A549 (cell line): ENCODE measurements at regions not wholly inside any gene's neighbourhood (a gene's known extent, or its start where the extent isn't known, plus 50 kb on each side); places are given as distances from the start of the nearest gene placed in this dataset.

Experiments
- ATAC-seq, 2 experiments: fragments of 200-7000 bp in 1 of 2; fragments of >200 bp in 1 of 2; cut with Nextera tagmentation in 1 of 2; cut with Tn5 transposase in 1 of 2; 3 replicates each; pipeline versions ENCODE4 v1.8.0 to v1.9.1; 2018 to 2020; ENCODE audit warnings: mild to moderate bottlenecking in 1 of 2, moderate library complexity in 1 of 2
- CTCF ChIA-PET: fragments of 300-600 bp; sonication (Branson Sonifier 250); formaldehyde crosslinking; extraction: SDS; loops from one replicate; lab custom pipeline; 2021; ENCODE audit warnings: antibody characterized with exemption, inconsistent platforms; lab: Yijun Ruan, JAX
- POLR2A ChIA-PET: fragments of 350-600 bp; formaldehyde crosslinking; extraction: SDS; loops from one replicate; lab custom pipeline; 2021; ENCODE audit warnings: antibody characterized with exemption, inconsistent platforms; lab: Yijun Ruan, JAX
- DNase-seq, 2 experiments: peaks; one replicate each; pipeline versions ENCODE4 v3.0.0 to v3.0.0-alpha.2; 2011 to 2016; ENCODE audit warnings: low read depth in 1 of 2, low spot score in 1 of 2
- FAIRE-seq: peaks from 2 replicates; lab custom pipeline; 2011; peaks lifted over from hg19 to GRCh38; lab: Jason Lieb, UNC
- H3K27ac ChIP-seq, 2 experiments: fragments of >200 bp; sonication (Bioruptor Twin); formaldehyde crosslinking; 3 replicates each; pipeline ENCODE4 v1.5.1; 2016 to 2017
- H3K4me1 ChIP-seq: fragments of >200 bp; sonication (Bioruptor Twin); formaldehyde crosslinking; 3 replicates; pipeline ENCODE4 v1.6.1; 2016
- H3K4me2 ChIP-seq: fragments of >200 bp; sonication (Bioruptor Twin); formaldehyde crosslinking; 3 replicates; pipeline ENCODE4 v1.6.1; 2016
- H3K4me3 ChIP-seq: fragments of >200 bp; sonication (Bioruptor Twin); formaldehyde crosslinking; 3 replicates; pipeline ENCODE4 v1.5.1; 2016
- H3K9me3 ChIP-seq: fragments of >200 bp; sonication (Bioruptor Twin); formaldehyde crosslinking; 3 replicates; pipeline ENCODE4 v1.6.1; 2016
- BHLHE40 ChIP-seq: IDR thresholded peaks from 2 replicates; pipeline ENCODE4 v1.6.1; 2012; ENCODE audit warnings: low read depth, low read length, inconsistent platforms
- CBX2 ChIP-seq: fragments of 200-600 bp; sonication (generic); IDR thresholded peaks from 2 replicates; pipeline ENCODE4 v1.6.1; 2016; ENCODE audit warnings: low read depth, mild to moderate bottlenecking, borderline replicate concordance
- CHD2 ChIP-seq: fragments of 150-350 bp; IDR thresholded peaks from 2 replicates; pipeline ENCODE4 v1.6.1; 2014; ENCODE audit warnings: low read length; ENCODE audit not compliant: partially characterized antibody
- CTCF ChIP-seq: fragments of >200 bp; sonication (Bioruptor Twin); formaldehyde crosslinking; IDR thresholded peaks from 3 replicates; pipeline ENCODE4 v1.5.1; 2016
- EHF ChIP-seq: fragments of 250-450 bp; sonication (Bioruptor Pico); IDR thresholded peaks from 2 replicates; pipeline ENCODE4 v1.5.0; 2020; ENCODE audit warnings: mild to moderate bottlenecking
- ELK1 ChIP-seq: fragments of 150-350 bp; IDR thresholded peaks from 2 replicates; pipeline ENCODE4 v1.6.1; 2014; ENCODE audit warnings: low read depth, mild to moderate bottlenecking, low read length
- FOSB ChIP-seq: fragments of 250-450 bp; sonication (Bioruptor Pico); IDR thresholded peaks from 2 replicates; pipeline ENCODE4 v1.5.0; 2020; ENCODE audit warnings: mild to moderate bottlenecking, moderate library complexity
- FOSL2 ChIP-seq, 2 experiments: fragments of 450-650 bp in 1 of 2; fragments of >200 bp in 1 of 2; sonication (Bioruptor Twin) in 1 of 2; formaldehyde crosslinking; IDR thresholded peaks; 2 replicates each; pipeline versions ENCODE4 v1.5.0 to v1.6.1; 2016 to 2020; ENCODE audit warnings: mild to moderate bottlenecking in 1 of 2, moderate library complexity in 1 of 2
- GATA3 ChIP-seq: IDR thresholded peaks from 2 replicates; pipeline ENCODE4 v1.6.1; 2012; ENCODE audit warnings: borderline replicate concordance
- HDAC2 ChIP-seq: fragments of 200-600 bp; sonication (generic); IDR thresholded peaks from 2 replicates; pipeline ENCODE4 v1.6.1; 2016
- HES2 ChIP-seq: fragments of >200 bp; sonication (Bioruptor Twin); formaldehyde crosslinking; IDR thresholded peaks from 2 replicates; pipeline ENCODE4 v1.6.1; 2016
- HMGXB4 ChIP-seq: fragments of 250-450 bp; sonication (Bioruptor Pico); IDR thresholded peaks from 2 replicates; pipeline ENCODE4 v1.5.0; 2021; ENCODE audit warnings: mild to moderate bottlenecking, moderate library complexity, borderline replicate concordance
- HOXA7 ChIP-seq: fragments of 250-450 bp; sonication (Bioruptor Pico); IDR thresholded peaks from 2 replicates; pipeline ENCODE4 v1.5.0; 2020; ENCODE audit warnings: mild to moderate bottlenecking, moderate library complexity
- HOXB13 ChIP-seq: fragments of 250-450 bp; sonication (Bioruptor Pico); IDR thresholded peaks from 2 replicates; pipeline ENCODE4 v1.5.0; 2020; ENCODE audit warnings: low read depth, mild to moderate bottlenecking, moderate library complexity
- KDM5A ChIP-seq: fragments of 200-600 bp; sonication (generic); IDR thresholded peaks from 2 replicates; pipeline ENCODE4 v1.6.1; 2016; ENCODE audit warnings: antibody characterized with exemption, mild to moderate bottlenecking
- MAFK ChIP-seq: fragments of 450-650 bp; IDR thresholded peaks from 2 replicates; pipeline ENCODE4 v1.6.1; 2014; ENCODE audit not compliant: partially characterized antibody
- MAX ChIP-seq: IDR thresholded peaks from 2 replicates; pipeline ENCODE4 v1.6.1; 2012
- MYC ChIP-seq: IDR thresholded peaks from 2 replicates; pipeline ENCODE4 v1.6.1; 2012; ENCODE audit warnings: mild to moderate bottlenecking, inconsistent platforms, low read length, improper control_type of control experiment, borderline replicate concordance
- NPAS2 ChIP-seq: fragments of 250-450 bp; sonication (Bioruptor Pico); IDR thresholded peaks from 2 replicates; pipeline ENCODE4 v1.8.0; 2022; ENCODE audit warnings: mild to moderate bottlenecking, moderate library complexity, borderline replicate concordance
- POLR2A ChIP-seq: IDR thresholded peaks from 2 replicates; pipeline ENCODE4 v1.6.1; 2012; ENCODE audit warnings: mild to moderate bottlenecking, low read length
- POLR2AphosphoS2 ChIP-seq: conservative IDR thresholded peaks from 2 replicates; pipeline ENCODE4 v1.6.1; 2012; ENCODE audit warnings: low read length, improper control_type of control experiment, inconsistent platforms
- RAD21 ChIP-seq, 2 experiments: fragments of >200 bp in 1 of 2; sonication (Bioruptor Twin) in 1 of 2; formaldehyde crosslinking in 1 of 2; IDR thresholded peaks in 1 of 2; conservative IDR thresholded peaks in 1 of 2; 2 replicates in 1 of 2; 3 replicates in 1 of 2; pipeline ENCODE4 v1.6.1; 2012 to 2018; ENCODE audit warnings: inconsistent platforms in 1 of 2
- RARB ChIP-seq: fragments of 250-450 bp; sonication (Bioruptor Pico); IDR thresholded peaks from 2 replicates; pipeline ENCODE4 v1.8.0; 2021; ENCODE audit warnings: mild to moderate bottlenecking, moderate library complexity
- RCOR1 ChIP-seq: fragments of 150-350 bp; IDR thresholded peaks from 2 replicates; pipeline ENCODE4 v1.6.1; 2014; ENCODE audit warnings: antibody characterized with exemption, low read length, low read depth
- RFX5 ChIP-seq: fragments of 450-650 bp; IDR thresholded peaks from 2 replicates; pipeline ENCODE4 v1.7.1; 2014; ENCODE audit warnings: antibody characterized with exemption, mild to moderate bottlenecking, moderate library complexity
- SREBF2 ChIP-seq: fragments of 450-650 bp; IDR thresholded peaks from 2 replicates; pipeline ENCODE4 v1.6.1; 2014; ENCODE audit warnings: mild to moderate bottlenecking, moderate library complexity
- USF2 ChIP-seq: fragments of 450-650 bp; IDR thresholded peaks from 2 replicates; pipeline ENCODE4 v1.6.1; 2014; ENCODE audit warnings: antibody characterized with exemption
- ZFP36 ChIP-seq: fragments of 450-650 bp; IDR thresholded peaks from 2 replicates; pipeline ENCODE4 v1.6.1; 2014; ENCODE audit warnings: borderline replicate concordance; ENCODE audit not compliant: partially characterized antibody
- WGBS: methylation state at CpG from one replicate; pipeline ENCODE4 v1.1.6; 2017; ENCODE audit errors: missing lambda C conversion rate; 5-methylcytosine and 5-hydroxymethylcytosine counted together

- H3K4me2 ChIP-seq = no peak overlapping the region
- H3K27ac ChIP-seq = no peak overlapping the region
- no peak for TF ChIP-seq FOSL2 (IDR thresholded peaks at IDR 0.05)
- no peak for TF ChIP-seq FOSL2 (CRISPR knock-in tag; IDR thresholded peaks at IDR 0.05)
- no peak for TF ChIP-seq FOSB (CRISPR knock-in tag)
- no peak for TF ChIP-seq MAX
- TF ChIP-seq HES2 = no peak
- TF ChIP-seq HOXB13 = no peak
- TF ChIP-seq MYC = no peak
- no peak for TF ChIP-seq USF2
- no peak for TF ChIP-seq ZFP36
- TF ChIP-seq RCOR1 = no peak
- no peak for TF ChIP-seq BHLHE40
- TF ChIP-seq RFX5 = no peak
- no peak for TF ChIP-seq HOXA7 (CRISPR knock-in tag)
- no peak for TF ChIP-seq SREBF2
- TF ChIP-seq KDM5A = no peak
- TF ChIP-seq GATA3 = no peak
- H3K9me3 ChIP-seq = no peaks in the 10 kb centered on the region
- no peak for FAIRE-seq
- CTCF ChIA-PET = no interaction called here
- 0% methylated on average over 2 of the region's 2 CpGs for WGBS
- ATAC-seq = no peak
- DNase-seq = no peak
- H3K4me3 ChIP-seq = no peak overlapping the region
- POLR2A ChIA-PET = no interaction called here
- H3K4me1 ChIP-seq = no peaks in the 10 kb centered on the region
These were observed 324.2 kb upstream of the ATP10B start for GRCh38 chr5:161176221-161176620.

GRCh38 chr5:161169776-161170175, 317.8 kb upstream of the ATP10B start:
- WGBS = 34% methylated on average over 2 of the region's 2 CpGs
- Histone ChIP-seq H3K4me3 (no peak overlapping the region), H3K4me1 (no peaks in the 10 kb centered on the region), H3K27ac (no peak overlapping the region), H3K9me3 (no peaks in the 10 kb centered on the region), H3K4me2 (no peak overlapping the region)
- CTCF ChIA-PET = no interaction called here
- FAIRE-seq (no peak), ATAC-seq (no peak), DNase-seq (no peak)
- POLR2A ChIA-PET = no interaction called here
- TF ChIP-seq CHD2 = no peak
- TF ChIP-seq RAD21 (conservative IDR thresholded peaks at IDR 0.05 in 1 of 2, IDR thresholded peaks at IDR 0.05 in 1 of 2) = no peak
- no peak for TF ChIP-seq RARB
- no peak for TF ChIP-seq MAX
- no peak for TF ChIP-seq HDAC2
- no peak for TF ChIP-seq MAFK
- TF ChIP-seq EHF (CRISPR knock-in tag) = no peak
- TF ChIP-seq NPAS2 (CRISPR knock-in tag) = no peak
- TF ChIP-seq CTCF = no peak
- TF ChIP-seq HES2 = no peak
- TF ChIP-seq HMGXB4 = no peak
- TF ChIP-seq POLR2AphosphoS2 = no peak
- TF ChIP-seq KDM5A = no peak
- no peak for TF ChIP-seq POLR2A
- no peak for TF ChIP-seq RFX5
- TF ChIP-seq CBX2 = no peak
- no peak for TF ChIP-seq SREBF2
- no peak for TF ChIP-seq ELK1
